Psoas muscle (tissue), 7 donors: ENCODE measurements at regions not wholly inside any gene's neighbourhood (a gene's known extent, or its start where the extent isn't known, plus 50 kb on each side); places are given as distances from the start of the nearest gene placed in this dataset.

Experiments
- ATAC-seq, 4 donors: fragments of 200-7000 bp; cut with Tn5 transposase; one replicate each; pipeline ENCODE4 v1.9.1; 2020; ENCODE audit warnings: moderate library complexity in 3 of 4, mild to moderate bottlenecking in 2 of 4
- DNase-seq, 2 donors: peaks; one replicate each; pipeline ENCODE4 v3.0.0-alpha.2; 2020
- H3K27ac ChIP-seq: fragments of 200-600 bp; one replicate; pipeline ENCODE4 v1.8.0; 2022
- H3K27me3 ChIP-seq, 3 donors: fragments of 200-600 bp in 1 of 3; one replicate each; pipeline versions ENCODE4 v1.6.1 to v1.8.0; 2013 to 2022; ENCODE audit warnings: low read length in 2 of 3, mild to moderate bottlenecking in 2 of 3, moderate library complexity in 1 of 3; ENCODE audit not compliant: insufficient read depth in 3 of 3
- H3K36me3 ChIP-seq, 2 donors: fragments of 200-600 bp in 1 of 2; one replicate each; pipeline versions ENCODE4 v1.6.1 to v1.8.0; 2013 to 2022; ENCODE audit warnings: low read depth in 1 of 2, mild to moderate bottlenecking in 1 of 2, moderate library complexity in 1 of 2; ENCODE audit not compliant: insufficient read depth in 1 of 2
- H3K4me1 ChIP-seq: fragments of 200-600 bp; one replicate; pipeline ENCODE4 v1.8.0; 2022
- H3K4me3 ChIP-seq: fragments of 200-600 bp; one replicate; pipeline ENCODE4 v1.8.0; 2022; ENCODE audit warnings: mild to moderate bottlenecking
- H3K9me3 ChIP-seq: fragments of 200-600 bp; one replicate; pipeline ENCODE4 v1.8.0; 2022
- WGBS, 3 donors: extraction: QIAGEN DNeasy Blood & Tissue Kit; methylation state at CpG; one replicate each; pipeline versions ENCODE4 v1.1.6 to v1.1.7; 2013; 5-methylcytosine and 5-hydroxymethylcytosine counted together
- intact Hi-C, 2 donors: fragments of 100-400 bp; cut with DNase I; formaldehyde crosslinking; loops; one replicate each; pipeline versions ENCODE4 v1.11.0 to v1.14.2; 2022
- TF ChIP-seq, protein P1 (sequence below): fragments of 200-600 bp; IDR thresholded peaks from one replicate; pipeline ENCODE4 v1.8.0; 2022; ENCODE audit warnings: antibody characterized with exemption
- donor health status: healthy with polysubstance abuse.
- donor health status: DM: no; HTN: no; CAD: no; lungs with moderate emphysema.
- donor health status: Bipolar disorder and iron deficiency.
- donor health status: healthy.
- donor health status: DM: yes; HTN: yes; CAD: no.
- donor health status: DM: no; HTN: no; CAD: no.
- donor health status: DM: yes; HTN: yes; CAD: no.

DNA sequence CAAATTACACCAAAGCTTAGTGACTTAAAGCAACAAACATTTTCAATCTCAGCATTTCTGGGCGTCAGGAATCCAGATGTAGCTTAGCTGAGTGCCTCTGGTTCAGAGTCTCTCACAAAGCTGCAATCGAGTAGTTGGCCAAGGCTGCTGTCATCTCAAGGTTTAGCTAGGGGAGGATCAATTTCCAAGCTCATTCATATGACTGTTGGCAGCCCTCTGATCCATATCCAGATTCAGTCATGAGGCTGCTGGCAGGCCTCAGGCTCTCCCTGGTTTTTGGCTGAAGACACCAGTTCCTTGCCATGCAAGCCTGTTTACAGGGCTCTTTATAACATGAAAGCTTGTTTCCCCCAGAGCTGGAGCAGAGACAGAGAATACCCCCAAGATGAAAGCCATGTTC, 419.5 kb upstream of the TLE4 start:
- DNase-seq (peak; percentile 12 to 63), ATAC-seq (peak; percentile 71 to 98 (median 84))
- intact Hi-C loops, result no loop called here
- Histone ChIP-seq H3K4me3 (no peak overlapping the region), H3K9me3 (no peaks in the 10 kb centered on the region), H3K27ac (no peak overlapping the region), H3K36me3 (no peaks in the 10 kb centered on the region), H3K27me3 (no peaks in the 10 kb centered on the region), H3K4me1 (peaks cover 3% of the 10 kb centered on the region)
- 28 to 37% (median 29%) methylated on average over 2 of the region's 2 CpGs for WGBS, 3 donors
- TF ChIP-seq, protein P1, sequence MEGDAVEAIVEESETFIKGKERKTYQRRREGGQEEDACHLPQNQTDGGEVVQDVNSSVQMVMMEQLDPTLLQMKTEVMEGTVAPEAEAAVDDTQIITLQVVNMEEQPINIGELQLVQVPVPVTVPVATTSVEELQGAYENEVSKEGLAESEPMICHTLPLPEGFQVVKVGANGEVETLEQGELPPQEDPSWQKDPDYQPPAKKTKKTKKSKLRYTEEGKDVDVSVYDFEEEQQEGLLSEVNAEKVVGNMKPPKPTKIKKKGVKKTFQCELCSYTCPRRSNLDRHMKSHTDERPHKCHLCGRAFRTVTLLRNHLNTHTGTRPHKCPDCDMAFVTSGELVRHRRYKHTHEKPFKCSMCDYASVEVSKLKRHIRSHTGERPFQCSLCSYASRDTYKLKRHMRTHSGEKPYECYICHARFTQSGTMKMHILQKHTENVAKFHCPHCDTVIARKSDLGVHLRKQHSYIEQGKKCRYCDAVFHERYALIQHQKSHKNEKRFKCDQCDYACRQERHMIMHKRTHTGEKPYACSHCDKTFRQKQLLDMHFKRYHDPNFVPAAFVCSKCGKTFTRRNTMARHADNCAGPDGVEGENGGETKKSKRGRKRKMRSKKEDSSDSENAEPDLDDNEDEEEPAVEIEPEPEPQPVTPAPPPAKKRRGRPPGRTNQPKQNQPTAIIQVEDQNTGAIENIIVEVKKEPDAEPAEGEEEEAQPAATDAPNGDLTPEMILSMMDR, result no peak

DNA sequence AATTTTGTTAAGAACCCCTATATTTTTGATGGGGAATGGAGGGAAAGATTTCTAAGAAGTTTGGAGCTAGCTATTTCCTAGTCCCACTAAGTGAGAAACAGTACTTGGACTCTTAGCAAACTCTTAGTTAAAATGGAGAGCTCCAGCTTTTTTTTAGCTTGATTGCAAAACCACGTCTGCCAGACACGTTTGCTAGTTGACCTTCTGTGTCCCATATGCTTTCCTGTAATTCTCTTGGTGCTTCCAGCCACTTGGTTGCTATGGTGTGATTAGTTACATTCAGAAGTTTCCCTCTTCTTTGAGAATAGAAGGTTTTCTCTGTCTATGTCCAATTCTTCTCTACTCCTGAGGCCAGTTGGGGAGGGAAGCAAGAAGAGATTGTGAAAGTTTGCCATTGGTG, 417.0 kb upstream of the TLE4 start:
- intact Hi-C loops, result no loop called here
- 6 to 8% (median 8%) methylated on average over 2 of the region's 2 CpGs for WGBS, 3 donors
- Histone ChIP-seq H3K27me3 (no peaks in the 10 kb centered on the region), H3K9me3 (no peaks in the 10 kb centered on the region), H3K36me3 (no peaks in the 10 kb centered on the region), H3K27ac (no peak overlapping the region), H3K4me1 (peaks cover 3% of the 10 kb centered on the region), H3K4me3 (no peak overlapping the region)
- DNase-seq (no peak), ATAC-seq (no peak)
- TF ChIP-seq, protein P1, result no peak

DNA sequence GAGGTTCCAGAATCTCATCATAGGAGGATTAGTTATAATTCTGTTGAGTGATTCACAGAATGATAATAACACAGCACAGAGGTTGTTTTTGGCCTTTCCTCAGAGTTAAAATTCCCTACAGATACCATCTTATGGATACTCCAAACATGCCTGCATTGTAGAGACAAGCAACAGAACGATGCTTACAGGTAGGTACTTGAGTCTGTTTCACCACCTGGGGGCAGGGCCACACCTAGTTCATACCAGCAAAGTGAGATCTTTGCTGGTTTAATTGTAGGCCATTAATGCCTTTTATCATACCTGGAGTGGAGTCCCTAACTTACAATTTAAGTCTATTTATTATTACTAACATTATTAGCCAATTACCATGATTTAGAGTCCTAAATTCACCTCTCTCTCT, 416.5 kb upstream of the TLE4 start:
- Histone ChIP-seq H3K4me3 (no peak overlapping the region), H3K36me3 (no peaks in the 10 kb centered on the region), H3K27ac (no peak overlapping the region), H3K9me3 (no peaks in the 10 kb centered on the region), H3K27me3 (no peaks in the 10 kb centered on the region), H3K4me1 (peaks cover 3% of the 10 kb centered on the region)
- ATAC-seq, result no peak
- DNase-seq, result no peak
- TF ChIP-seq, protein P1, result no peak
- WGBS, 3 donors, result 69 to 79% (median 72%) methylated on average over 1 of the region's 1 CpG
- intact Hi-C loops, result no loop called here

DNA sequence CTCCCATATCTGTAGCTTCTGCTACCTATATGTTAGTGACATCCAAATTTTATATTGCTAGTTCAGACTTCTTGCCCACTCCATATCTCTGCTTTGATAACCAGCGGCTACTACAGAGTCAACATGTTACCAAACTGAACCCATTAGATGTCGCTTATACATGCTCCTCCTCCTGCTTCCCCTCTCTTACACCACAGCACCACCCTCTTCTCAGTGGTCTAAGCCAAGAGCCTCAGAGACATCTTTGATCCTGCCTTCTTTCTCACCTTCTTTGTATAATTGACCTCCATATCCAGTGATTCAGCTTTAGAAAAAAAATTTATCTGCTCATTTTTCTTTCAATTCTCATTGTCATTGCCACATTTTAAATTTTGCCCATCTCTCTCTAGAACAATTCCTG, 408.2 kb upstream of the TLE4 start:
- TF ChIP-seq, protein P1, result no peak
- Histone ChIP-seq H3K4me1 (no peaks in the 10 kb centered on the region), H3K4me3 (no peak overlapping the region), H3K9me3 (no peaks in the 10 kb centered on the region), H3K36me3 (no peaks in the 10 kb centered on the region), H3K27me3 (peaks cover 0 to 5% (median 0%) of the 10 kb centered on the region in 3 donors), H3K27ac (no peak overlapping the region)
- 91 to 100% (median 96%) methylated on average over 2 of the region's 2 CpGs for WGBS, 3 donors
- no peak for ATAC-seq
- intact Hi-C loops, result no loop called here
- DNase-seq, result no peak

DNA sequence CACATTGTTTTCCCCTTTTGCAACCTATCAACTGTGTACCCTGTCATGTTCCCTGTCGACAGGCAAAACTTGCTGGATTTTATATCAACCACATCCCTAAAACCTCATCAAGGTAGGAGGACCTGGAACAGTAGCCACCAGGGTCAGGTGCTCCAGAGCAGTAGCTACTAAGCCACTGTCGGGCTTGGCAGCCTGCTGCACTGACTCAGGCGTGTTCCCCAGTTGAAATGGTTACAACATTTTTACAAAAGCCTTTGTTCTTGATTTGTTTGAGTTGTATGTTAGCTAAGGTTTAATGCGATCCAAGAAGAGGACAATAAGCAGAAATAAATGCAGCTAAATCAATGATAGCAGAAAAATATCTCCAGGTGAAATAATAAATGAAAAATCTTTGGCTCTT, 407.4 kb upstream of the TLE4 start:
- no peak overlapping the region for H3K27ac ChIP-seq
- DNase-seq, result no peak
- no peak for ATAC-seq
- H3K4me1 ChIP-seq, result no peaks in the 10 kb centered on the region
- peaks cover 0 to 5% (median 0%) of the 10 kb centered on the region in 3 donors for H3K27me3 ChIP-seq
- H3K9me3 ChIP-seq, result no peaks in the 10 kb centered on the region
- intact Hi-C loops, result no loop called here
- no peak overlapping the region for H3K4me3 ChIP-seq
- TF ChIP-seq, protein P1, result no peak
- 62 to 79% (median 78%) methylated on average over 4 of the region's 4 CpGs for WGBS, 3 donors
- H3K36me3 ChIP-seq, result no peaks in the 10 kb centered on the region
